Mucosa of descending colon (tissue), 3 donors: ENCODE measurements at regions not wholly inside any gene's neighbourhood (a gene's known extent, or its start where the extent isn't known, plus 50 kb on each side); places are given as distances from the start of the nearest gene placed in this dataset.
"Not testable (repeated sequence)": the region's sequence is repeated elsewhere in the genome, so short reads cannot be mapped to it uniquely, and the experiment has no call there.

ENCODE experiments used
- ATAC-seq: fragments of 200-7000 bp; cut with Tn5 transposase; one replicate; pipeline ENCODE4 v1.9.1; 2020; ENCODE audit warnings: mild to moderate bottlenecking, moderate library complexity
- DNase-seq, 3 donors: peaks; one replicate each; pipeline ENCODE4 v3.0.0-alpha.2; 2020
- H3K36me3 ChIP-seq: fragments of 200-600 bp; one replicate; pipeline ENCODE4 v1.8.0; 2021; ENCODE audit warnings: low read depth, mild to moderate bottlenecking
- H3K4me1 ChIP-seq: fragments of 200-600 bp; one replicate; pipeline ENCODE4 v1.8.0; 2021; ENCODE audit warnings: low read depth, mild to moderate bottlenecking
- H3K4me3 ChIP-seq: fragments of 200-600 bp; one replicate; pipeline ENCODE4 v1.8.0; 2021; ENCODE audit warnings: mild to moderate bottlenecking
- H3K9me3 ChIP-seq: fragments of 200-600 bp; one replicate; pipeline ENCODE4 v1.8.0; 2021; ENCODE audit warnings: mild to moderate bottlenecking
- intact Hi-C, 2 donors: fragments of 100-400 bp; cut with DNase I in 1 of 2; cut with micrococcal nuclease in 1 of 2; formaldehyde crosslinking; loops; one replicate each; pipeline versions ENCODE4 v1.11.0 to v1.11.1; 2022; cut with DNase I, micrococcal nuclease
- TF ChIP-seq, protein P1 (sequence below): fragments of 200-600 bp; IDR thresholded peaks from one replicate; pipeline ENCODE4 v1.8.0; 2022; ENCODE audit warnings: antibody characterized with exemption, mild to moderate bottlenecking
- donor health status: DM: no; HTN: no; CAD: no; lungs with moderate emphysema.
- donor health status: DM: no; HTN: no; CAD: no.
- donor health status: DM: no; HTN: yes; CAD: no.

DNA sequence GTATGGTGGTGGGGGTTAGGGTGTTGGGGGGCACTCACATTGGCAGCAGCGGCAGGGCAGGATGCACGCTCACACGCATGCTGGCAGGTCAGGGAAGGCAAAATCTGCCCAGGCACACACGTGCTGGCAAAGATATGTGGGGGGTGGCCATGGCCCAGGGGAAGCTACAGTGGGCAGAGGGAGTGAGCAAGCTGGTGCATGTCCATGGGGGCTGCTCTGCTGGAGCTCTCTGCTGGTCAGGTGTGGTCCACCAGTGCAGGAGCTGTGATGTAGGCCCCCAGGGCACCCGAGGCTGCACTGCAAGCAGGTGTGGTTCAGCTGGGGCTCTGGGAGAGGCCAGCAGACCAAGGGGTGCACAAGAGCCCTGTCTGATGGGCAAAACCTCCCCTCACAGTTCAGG lies 491.5 kb upstream of the TNP1 start:
- no peak for ATAC-seq
- TF ChIP-seq, protein P1, sequence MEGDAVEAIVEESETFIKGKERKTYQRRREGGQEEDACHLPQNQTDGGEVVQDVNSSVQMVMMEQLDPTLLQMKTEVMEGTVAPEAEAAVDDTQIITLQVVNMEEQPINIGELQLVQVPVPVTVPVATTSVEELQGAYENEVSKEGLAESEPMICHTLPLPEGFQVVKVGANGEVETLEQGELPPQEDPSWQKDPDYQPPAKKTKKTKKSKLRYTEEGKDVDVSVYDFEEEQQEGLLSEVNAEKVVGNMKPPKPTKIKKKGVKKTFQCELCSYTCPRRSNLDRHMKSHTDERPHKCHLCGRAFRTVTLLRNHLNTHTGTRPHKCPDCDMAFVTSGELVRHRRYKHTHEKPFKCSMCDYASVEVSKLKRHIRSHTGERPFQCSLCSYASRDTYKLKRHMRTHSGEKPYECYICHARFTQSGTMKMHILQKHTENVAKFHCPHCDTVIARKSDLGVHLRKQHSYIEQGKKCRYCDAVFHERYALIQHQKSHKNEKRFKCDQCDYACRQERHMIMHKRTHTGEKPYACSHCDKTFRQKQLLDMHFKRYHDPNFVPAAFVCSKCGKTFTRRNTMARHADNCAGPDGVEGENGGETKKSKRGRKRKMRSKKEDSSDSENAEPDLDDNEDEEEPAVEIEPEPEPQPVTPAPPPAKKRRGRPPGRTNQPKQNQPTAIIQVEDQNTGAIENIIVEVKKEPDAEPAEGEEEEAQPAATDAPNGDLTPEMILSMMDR = no peak
- Histone ChIP-seq H3K36me3 (no peaks in the 10 kb centered on the region), H3K9me3 (peaks cover 2% of the 10 kb centered on the region), H3K4me3 (no peak overlapping the region), H3K4me1 (no peaks in the 10 kb centered on the region)
- DNase-seq = no peak
- intact Hi-C loops = no loop called here

DNA sequence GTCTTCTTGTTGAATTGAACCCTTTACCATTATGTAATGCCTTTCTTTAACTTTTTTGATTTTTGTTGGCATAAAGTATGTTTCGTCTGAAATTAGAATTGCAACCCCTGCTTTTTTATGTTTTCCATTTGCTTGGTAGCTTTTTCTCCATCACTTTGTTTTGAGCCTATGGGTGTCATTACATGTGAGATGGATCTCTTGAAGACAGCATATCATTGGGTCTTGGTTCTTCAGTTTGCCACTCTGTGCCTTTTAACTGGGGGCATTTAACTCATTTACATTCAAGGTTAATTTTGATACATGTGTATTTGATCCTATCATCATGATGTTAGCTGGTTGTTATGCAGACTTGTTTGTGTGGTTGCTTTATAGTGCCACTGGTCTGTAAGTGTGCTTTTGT lies 489.4 kb upstream of the TNP1 start:
- TF ChIP-seq, protein P1 = no peak
- Histone ChIP-seq H3K9me3 (peaks cover 2% of the 10 kb centered on the region), H3K36me3 (no peaks in the 10 kb centered on the region), H3K4me3 (no peak overlapping the region), H3K4me1 (no peaks in the 10 kb centered on the region)
- intact Hi-C loops = no loop called here
- DNase-seq (no peak), ATAC-seq (no peak)

DNA sequence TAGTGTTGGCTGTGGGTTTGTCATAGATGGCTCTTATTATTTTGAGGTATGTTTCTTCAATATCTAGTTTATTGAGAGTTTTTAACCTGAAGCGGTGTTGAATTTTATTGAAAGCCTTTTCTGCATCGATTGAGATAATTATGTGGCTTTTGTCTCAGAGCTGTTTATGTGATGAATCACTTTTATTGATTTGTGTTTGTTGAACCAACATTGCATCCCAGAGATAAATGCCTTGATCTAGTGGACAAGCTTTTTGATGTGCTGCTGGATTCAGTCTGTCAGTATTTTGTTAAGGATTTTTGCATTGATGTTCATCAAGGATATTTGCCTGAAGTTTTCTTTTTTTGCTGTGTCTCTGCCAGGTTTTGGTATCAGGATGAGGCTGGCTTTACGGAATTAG lies 487.8 kb upstream of the TNP1 start:
- intact Hi-C loops, ATAC-seq, H3K9me3 ChIP-seq, H3K4me3 ChIP-seq, H3K36me3 ChIP-seq, H3K4me1 ChIP-seq, DNase-seq: not testable (repeated sequence)

DNA sequence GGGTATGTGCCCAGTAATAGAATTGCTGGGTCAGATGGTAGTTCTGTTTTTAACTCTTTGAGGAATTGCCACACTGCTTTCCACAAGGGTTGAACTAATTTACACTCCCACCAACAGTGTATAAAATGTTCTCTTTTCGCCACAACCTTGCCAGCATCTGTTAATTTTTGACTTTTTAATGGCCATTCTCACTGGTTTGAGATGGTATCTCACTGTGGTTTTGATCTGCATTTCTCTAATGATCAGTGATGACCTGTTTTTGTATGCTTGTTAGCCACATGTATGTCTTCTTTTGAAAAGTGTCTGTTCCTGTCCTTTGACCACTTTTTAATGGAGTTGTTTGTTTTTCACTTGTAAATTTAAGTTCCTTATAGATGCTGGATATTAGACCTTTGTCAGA lies 486.2 kb upstream of the TNP1 start:
- H3K4me3 ChIP-seq, H3K36me3 ChIP-seq, DNase-seq, intact Hi-C loops, H3K4me1 ChIP-seq, H3K9me3 ChIP-seq, ATAC-seq: not testable (repeated sequence)

DNA sequence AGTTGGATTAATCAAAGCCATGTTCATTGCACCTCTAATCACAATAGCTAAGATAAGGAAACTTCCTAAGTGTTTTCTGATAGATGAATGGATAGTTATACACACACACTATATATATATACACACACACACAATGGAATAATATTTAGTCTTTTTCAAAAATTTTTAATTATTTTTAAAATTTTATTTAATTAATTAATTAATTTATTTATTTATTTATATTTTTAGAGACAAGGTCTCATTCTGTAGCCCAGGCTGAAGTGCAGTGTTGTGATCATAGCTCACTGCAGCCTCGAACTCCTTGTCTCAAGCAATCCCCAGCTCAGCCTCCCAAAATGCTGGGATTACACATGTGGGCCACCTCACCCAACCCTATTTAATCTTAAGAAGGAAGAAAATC lies 481.0 kb upstream of the TNP1 start:
- H3K4me1 ChIP-seq = no peaks in the 10 kb centered on the region
- DNase-seq (no peak), ATAC-seq (no peak)
- TF ChIP-seq, protein P1 = no peak
- intact Hi-C loops = no loop called here
- no peaks in the 10 kb centered on the region for H3K9me3 ChIP-seq
- no peak overlapping the region for H3K4me3 ChIP-seq
- no peaks in the 10 kb centered on the region for H3K36me3 ChIP-seq

DNA sequence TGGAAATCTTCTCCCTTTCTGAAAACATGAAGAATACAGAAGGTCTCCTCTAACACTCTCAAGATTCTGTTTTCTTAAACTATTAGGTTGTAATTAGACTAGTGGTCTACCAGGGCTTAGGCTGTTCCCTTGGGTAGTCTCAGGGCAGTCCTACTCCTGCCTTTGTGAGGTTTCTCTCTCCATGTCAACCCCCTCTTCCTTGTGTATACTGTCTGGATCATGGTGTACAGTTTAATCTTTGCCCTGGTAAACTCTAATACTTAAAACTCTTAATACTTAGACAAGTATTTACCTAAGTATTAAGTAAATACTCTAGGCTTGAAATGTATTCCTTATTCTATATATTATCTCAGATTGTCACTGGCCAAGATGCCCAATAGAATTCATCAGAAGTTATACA lies 480.3 kb upstream of the TNP1 start:
- H3K9me3 ChIP-seq = no peaks in the 10 kb centered on the region
- DNase-seq (no peak), ATAC-seq (no peak)
- no peaks in the 10 kb centered on the region for H3K36me3 ChIP-seq
- no peak overlapping the region for H3K4me3 ChIP-seq
- intact Hi-C loops = no loop called here
- TF ChIP-seq, protein P1 = no peak
- no peaks in the 10 kb centered on the region for H3K4me1 ChIP-seq

DNA sequence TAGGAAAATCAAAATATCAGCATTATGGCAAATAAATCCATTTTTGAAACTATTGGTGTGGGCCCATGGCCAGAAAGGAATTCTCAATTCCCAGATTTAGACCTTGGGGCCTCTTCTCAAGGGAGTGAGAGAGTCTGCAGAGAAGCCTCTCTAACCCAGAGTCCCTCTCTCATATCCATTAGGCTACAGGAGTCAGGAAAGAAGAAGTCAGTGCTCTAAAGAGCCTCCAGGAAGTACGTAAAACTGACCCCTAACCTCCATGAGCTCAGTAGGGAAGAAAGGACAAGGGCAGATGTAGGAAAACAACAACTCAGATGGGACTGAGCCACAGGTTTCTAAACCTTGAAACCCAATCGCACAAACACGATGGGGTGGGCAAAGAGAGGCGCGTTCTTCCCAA lies 479.9 kb upstream of the TNP1 start:
- ATAC-seq (no peak), DNase-seq (no peak)
- Histone ChIP-seq H3K4me1 (no peaks in the 10 kb centered on the region), H3K4me3 (no peak overlapping the region), H3K9me3 (no peaks in the 10 kb centered on the region), H3K36me3 (no peaks in the 10 kb centered on the region)
- TF ChIP-seq, protein P1 = no peak
- intact Hi-C loops = loop anchor here in 1 of 2 donors (10.0 kb wide), 1 partner anchor 95 kb away; no protein-coding TSS in a partner anchor
